Cardiac fibroblast (primary cell): ENCODE measurements at regions not wholly inside any gene's neighbourhood (a gene's known extent, or its start where the extent isn't known, plus 50 kb on each side); places are given as distances from the start of the nearest gene placed in this dataset.
"Not testable (repeated sequence)": the region's sequence is repeated elsewhere in the genome, so short reads cannot be mapped to it uniquely, and the experiment has no call there.

Experiments used
- DNase-seq, 2 donors: peaks; one replicate each; pipeline versions ENCODE4 v3.0.0 to v3.0.0-alpha.2; 2010; ENCODE audit warnings: low read depth in 2 of 2
- H3K4me3 ChIP-seq, 2 donors: replicated peaks in 1 of 2; 1 replicate in 1 of 2; 2 replicates in 1 of 2; pipeline ENCODE4 v1.5.1; 2011; ENCODE audit warnings: low read depth in 2 of 2, low read length in 2 of 2, mild to moderate bottlenecking in 2 of 2, moderate library complexity in 1 of 2
- CTCF ChIP-seq: IDR thresholded peaks from one replicate; pipeline ENCODE4 v1.5.1; 2011; ENCODE audit warnings: low read depth, mild to moderate bottlenecking, low read length, inconsistent platforms

DNA sequence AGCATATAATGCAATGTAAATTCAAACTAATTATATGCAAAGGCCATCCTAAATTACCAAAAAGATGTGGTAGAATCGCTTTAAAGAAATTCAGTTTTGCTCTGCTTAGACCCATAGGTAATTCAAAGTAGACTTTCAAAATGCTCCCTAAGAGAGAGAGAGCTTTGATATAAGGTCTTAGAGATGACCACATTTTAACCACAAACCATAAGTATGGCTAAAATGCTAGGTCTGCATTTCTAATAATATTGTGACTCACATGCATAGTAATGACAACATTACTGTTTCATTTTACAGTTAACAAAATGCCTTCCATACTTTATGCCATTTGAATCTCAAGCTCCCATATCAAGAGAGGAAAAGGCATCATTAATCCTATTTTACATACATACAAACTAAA is 144.5 kb downstream of the RAD51AP2 start:
- TF ChIP-seq CTCF: no peak
- peak in 1 of 2 donors; percentile 42 for DNase-seq
- no peak overlapping the region for H3K4me3 ChIP-seq

DNA sequence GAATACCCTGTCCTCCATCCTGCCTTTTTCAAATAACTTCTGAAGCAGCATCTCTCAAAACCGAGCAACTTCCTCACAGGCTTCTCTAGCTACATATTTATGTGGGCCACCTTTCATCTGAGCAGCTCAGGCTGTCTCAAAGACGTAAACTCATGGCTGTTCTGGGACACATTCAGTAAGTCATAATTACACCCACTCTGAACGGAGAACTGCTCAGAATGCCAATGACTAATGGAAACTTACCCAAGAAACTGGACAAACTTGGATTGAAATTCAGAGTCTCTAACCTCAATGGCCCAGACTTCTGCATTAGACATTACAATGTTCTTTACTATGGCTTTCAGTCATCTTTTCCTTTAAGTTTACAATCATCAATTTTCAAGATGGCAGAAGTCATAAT is 145.2 kb downstream of the RAD51AP2 start:
- DNase-seq: peak in 1 of 2 donors; percentile 53
- TF ChIP-seq CTCF: no peak
- H3K4me3 ChIP-seq: no peak overlapping the region

DNA sequence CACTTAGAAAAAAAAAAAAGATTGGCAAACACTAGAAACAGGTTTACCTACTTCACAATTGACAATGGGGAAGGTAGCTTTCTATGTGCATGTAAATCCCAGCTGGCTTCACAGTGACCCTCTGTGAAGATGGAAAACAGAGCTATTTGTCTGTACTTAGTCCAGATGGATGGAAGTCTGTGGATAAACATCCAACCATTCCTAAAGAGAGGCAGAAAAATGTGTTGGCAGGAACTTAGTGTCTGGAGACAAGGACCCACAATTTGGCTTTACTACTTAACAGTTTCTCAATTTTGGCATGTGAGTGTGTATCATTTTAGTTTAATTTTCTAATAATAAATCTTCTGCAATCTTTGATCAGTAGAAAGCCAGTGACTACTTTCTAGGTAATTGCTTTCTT is 154.4 kb downstream of the RAD51AP2 start:
- H3K4me3 ChIP-seq: no peak overlapping the region
- DNase-seq: no peak
- TF ChIP-seq CTCF: no peak

DNA sequence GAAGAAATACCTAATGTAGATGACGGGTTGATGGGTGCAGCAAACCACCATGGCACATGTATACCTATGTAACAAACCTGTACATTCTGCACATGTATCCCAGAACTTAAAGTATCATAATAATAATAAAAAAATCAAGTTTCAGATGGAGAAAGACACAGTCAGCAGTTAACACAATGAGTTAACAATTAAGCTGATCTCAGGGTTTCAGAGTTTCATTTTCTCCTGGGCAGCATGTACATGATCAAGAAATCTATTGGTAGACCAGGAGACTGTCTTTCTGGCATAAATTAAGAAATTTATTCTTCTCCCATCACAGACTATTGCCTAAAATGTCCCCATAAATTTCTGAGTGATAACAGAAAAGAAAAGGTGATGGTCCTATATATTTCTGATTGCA is 155.3 kb downstream of the RAD51AP2 start:
- DNase-seq: no peak
- no peak for TF ChIP-seq CTCF
- H3K4me3 ChIP-seq: no peak overlapping the region

DNA sequence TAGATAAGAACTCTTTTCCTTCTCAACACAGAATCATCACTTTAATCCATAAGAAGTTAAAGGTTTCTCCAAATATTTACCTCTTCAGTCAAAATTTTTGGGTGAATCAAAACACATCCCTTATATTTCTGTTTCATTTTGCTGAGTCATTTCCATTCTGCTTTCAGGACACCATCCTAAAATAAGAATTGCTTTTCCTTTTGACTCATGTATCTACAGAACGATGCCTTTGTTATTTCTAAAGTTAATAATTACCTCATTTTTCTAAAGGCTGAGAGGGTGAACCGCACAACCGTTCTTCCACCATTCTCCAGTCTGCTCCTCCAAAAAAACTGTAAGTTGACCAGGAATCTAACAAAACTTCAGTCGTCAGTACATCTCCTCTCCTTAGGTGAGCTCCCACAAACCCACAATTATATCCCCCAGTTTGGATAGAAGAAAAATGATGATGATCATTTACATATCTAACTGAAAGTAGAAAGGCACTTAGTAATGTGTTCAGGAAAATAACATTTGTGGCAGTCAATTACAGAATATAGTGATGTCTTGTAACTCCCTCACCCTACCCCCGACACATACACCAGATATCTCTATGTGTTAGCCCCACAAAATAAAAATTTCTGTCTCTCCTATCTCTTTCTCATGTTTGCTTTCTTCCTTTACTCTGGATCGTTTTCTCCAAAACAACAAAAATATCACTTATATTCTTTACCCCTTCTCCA is 162.5 kb downstream of the RAD51AP2 start:
- no peak for TF ChIP-seq CTCF
- DNase-seq: peak in 1 of 2 donors; percentile 13
- H3K4me3 ChIP-seq: no peak overlapping the region

DNA sequence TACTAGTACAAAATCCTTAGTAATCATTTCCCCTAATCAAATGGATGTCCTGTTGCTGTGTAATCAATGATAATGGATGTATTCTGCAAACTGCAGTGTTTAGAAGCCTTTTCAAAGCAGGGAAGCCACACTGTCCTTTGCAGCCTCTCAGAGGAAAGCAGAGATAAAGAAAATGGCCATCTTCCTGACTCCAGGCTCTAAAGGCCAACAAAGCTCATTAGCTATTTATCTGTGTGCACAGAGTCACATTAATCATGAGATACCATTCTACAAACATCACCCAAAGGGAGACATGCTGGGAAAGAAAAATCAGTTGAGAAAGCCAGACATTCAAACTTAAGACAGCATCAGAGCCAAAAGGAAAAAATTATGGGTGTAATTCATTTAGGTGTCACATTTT is 165.0 kb downstream of the RAD51AP2 start:
- H3K4me3 ChIP-seq: no peak overlapping the region
- no peak for TF ChIP-seq CTCF
- DNase-seq: no peak

DNA sequence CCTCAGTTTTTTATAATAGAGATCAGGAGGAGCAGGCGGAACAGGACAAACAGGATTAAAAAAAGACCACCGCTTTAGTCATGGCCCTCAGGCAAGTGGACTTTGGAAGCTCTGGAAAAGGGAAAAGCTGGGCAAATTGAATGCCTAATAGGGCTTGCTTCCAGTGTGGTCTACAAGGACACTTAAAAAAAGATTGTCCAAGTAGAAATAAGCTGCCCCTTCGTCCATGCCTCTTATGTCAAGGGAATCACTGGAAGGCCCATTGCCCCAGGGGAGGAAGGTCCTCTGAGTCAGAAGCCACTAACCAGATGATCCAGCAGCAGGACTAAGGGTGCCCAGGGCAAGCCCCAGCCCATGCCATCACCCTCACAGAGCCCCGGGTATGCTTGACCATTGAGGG is 175.5 kb downstream of the RAD51AP2 start:
- H3K4me3 ChIP-seq, DNase-seq: not testable (repeated sequence)
